ENCODE measurements at regions not wholly inside any gene's neighbourhood (a gene's known extent, or its start where the extent isn't known, plus 50 kb on each side); places are given as distances from the start of the nearest gene placed in this dataset.

GRCh38 chr7:34217972-34218371 lies 312.6 kb downstream of the BMPER start:
- Histone ChIP-seq H3K9ac (ENCODE audit: low read length) (no peak overlapping the region), H3K27ac (ENCODE audit: low read length) (no peak overlapping the region), H4K20me1 (ENCODE audit: low read length) (no peaks in the 10 kb centered on the region), H3K4me2 (ENCODE audit: low read length) (no peak overlapping the region), H3K4me1 (ENCODE audit: insufficient read depth, low read length) (no peaks in the 10 kb centered on the region), H3K4me3 (ENCODE audit: low read length) (no peak overlapping the region), H3K9me2 (replicated peaks; ENCODE audit: low read length) (no peaks in the 10 kb centered on the region), H3K9me3 (ENCODE audit: low read length) (no peaks in the 10 kb centered on the region), H2AFZ (ENCODE audit: low read length) (no peak overlapping the region), H3K36me3 (ENCODE audit: low read depth, low read length) (no peaks in the 10 kb centered on the region), H3K27me3 (ENCODE audit: low read length) (peaks cover 12% of the 10 kb centered on the region; the same call in 1 of the 2 replicates), H3F3A (ENCODE audit: low read length, unreplicated experiment) (no peaks in the 10 kb centered on the region), H3K79me2 (ENCODE audit: low read length) (no peaks in the 10 kb centered on the region)
- no TSS peak for BruUV-seq (replicated peaks)
- TF ChIP-seq EZH2phosphoT487 (IDR thresholded peaks at IDR 0.05; ENCODE audit: borderline replicate concordance, low read length) (no peak), CTCF (conservative IDR thresholded peaks at IDR 0.05; ENCODE audit: low read depth, low read length) (no peak), EZH2 (IDR thresholded peaks at IDR 0.05; ENCODE audit: low read length, unreplicated experiment) (no peak)
- ChIA-PET CTCF (no interaction called here), POLR2A (ENCODE audit: unreplicated experiment) (no interaction called here)
- no peak for DNase-seq
- ATAC-seq, result no peak
- intact Hi-C loops (cut with micrococcal nuclease), result no loop called here

GRCh38 chr7:34219153-34219718 lies 313.9 kb downstream of the BMPER start:
- intact Hi-C loops (cut with micrococcal nuclease), result no loop called here
- no peak for ATAC-seq
- H2AFZ ChIP-seq (ENCODE audit: low read length), result no peak overlapping the region

More at GRCh38 chr7:34219153-34219718, 313.9 kb downstream of the BMPER start:
- Histone ChIP-seq H3K27me3 (ENCODE audit: low read length) (peaks cover 12% of the 10 kb centered on the region; the same call in 1 of the 2 replicates), H3K27ac (ENCODE audit: low read length) (no peak overlapping the region), H4K20me1 (ENCODE audit: low read length) (no peaks in the 10 kb centered on the region), H3K36me3 (ENCODE audit: low read depth, low read length) (no peaks in the 10 kb centered on the region), H3F3A (ENCODE audit: low read length, unreplicated experiment) (no peaks in the 10 kb centered on the region), H3K9me2 (replicated peaks; ENCODE audit: low read length) (no peaks in the 10 kb centered on the region), H3K79me2 (ENCODE audit: low read length) (no peaks in the 10 kb centered on the region), H3K4me2 (ENCODE audit: low read length) (no peak overlapping the region), H3K4me3 (ENCODE audit: low read length) (no peak overlapping the region), H3K9me3 (ENCODE audit: low read length) (no peaks in the 10 kb centered on the region), H3K4me1 (ENCODE audit: insufficient read depth, low read length) (no peaks in the 10 kb centered on the region), H3K9ac (ENCODE audit: low read length) (no peak overlapping the region)
- no TSS peak for BruUV-seq (replicated peaks)
- ChIA-PET POLR2A (ENCODE audit: unreplicated experiment) (no interaction called here), CTCF (no interaction called here)
- TF ChIP-seq EZH2phosphoT487 (IDR thresholded peaks at IDR 0.05; ENCODE audit: borderline replicate concordance, low read length), result no peak
- TF ChIP-seq EZH2 (IDR thresholded peaks at IDR 0.05; ENCODE audit: low read length, unreplicated experiment), result no peak
- no peak for TF ChIP-seq CTCF (conservative IDR thresholded peaks at IDR 0.05; ENCODE audit: low read depth, low read length)
- no peak for DNase-seq

All from PC-3 (cell line).